ENCODE measurements at regions not wholly inside any gene's neighbourhood (a gene's known extent, or its start where the extent isn't known, plus 50 kb on each side); places are given as distances from the start of the nearest gene placed in this dataset.
A peak's percentile ranks its signal among the peaks of the same experiment; 100 is the strongest.
"Not testable (repeated sequence)": the region's sequence is repeated elsewhere in the genome, so short reads cannot be mapped to it uniquely, and the experiment has no call there.

DNA sequence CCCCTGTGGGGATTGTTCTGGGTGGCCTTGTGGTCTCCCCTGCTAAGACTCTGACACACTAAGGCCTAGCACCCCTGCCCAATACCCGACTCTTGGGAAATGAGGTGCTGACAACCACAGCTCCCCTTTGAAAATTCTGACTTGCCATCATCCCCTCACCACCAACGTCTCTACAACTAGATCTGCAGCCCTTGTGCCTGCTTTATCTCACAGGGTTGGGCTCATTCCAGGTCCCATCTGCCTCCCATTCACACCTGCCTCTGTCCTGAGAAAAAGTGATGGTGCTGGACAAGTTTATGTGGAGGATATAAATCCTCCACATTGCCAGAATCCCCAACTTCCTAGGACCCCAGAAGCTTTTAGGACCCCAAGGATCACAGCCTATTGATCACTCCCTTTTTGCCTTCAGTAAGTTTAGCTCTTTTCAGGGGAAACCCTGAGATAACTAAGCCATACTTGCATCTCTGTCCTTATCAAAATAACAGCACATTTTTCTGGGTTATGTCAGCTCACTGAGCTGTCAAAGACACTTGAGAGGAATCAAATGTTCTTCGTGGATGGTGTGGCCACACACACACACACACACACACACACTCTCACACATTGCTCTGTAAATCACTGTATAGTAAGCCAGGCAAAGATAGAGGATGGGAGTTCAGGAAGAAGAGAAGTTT, 136.8 kb upstream of the CES5A start:
- no peak for DNase-seq

- DNase-seq, result no peak
Observed at GRCh38 chr16:56005958-56006357, 130.8 kb upstream of the CES5A start.

- no peak for DNase-seq
Observed at GRCh38 chr16:55999683-56000082, 124.5 kb upstream of the CES5A start.

GRCh38 chr16:55993088-55993487, 117.9 kb upstream of the CES5A start:
- no peak for DNase-seq

DNA sequence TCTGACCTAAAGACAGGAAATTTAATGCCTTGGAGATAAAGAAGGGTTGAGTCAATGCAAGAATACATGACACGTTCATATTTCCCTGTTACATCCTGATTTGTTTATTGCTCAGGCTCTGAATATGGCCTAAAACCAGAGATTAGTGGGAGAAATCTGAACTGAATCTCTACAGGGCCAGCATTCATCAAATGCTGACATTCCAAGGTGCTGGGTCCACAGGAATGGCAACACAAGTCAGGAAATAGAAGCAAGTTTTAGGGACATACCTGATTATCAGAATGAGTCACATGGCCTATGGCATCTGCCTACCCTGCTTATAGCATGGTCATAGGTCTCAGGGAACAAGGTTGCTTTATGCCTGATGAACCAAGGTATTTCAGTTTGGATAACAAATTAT, 117.4 kb upstream of the CES5A start:
- DNase-seq, result no peak

DNA sequence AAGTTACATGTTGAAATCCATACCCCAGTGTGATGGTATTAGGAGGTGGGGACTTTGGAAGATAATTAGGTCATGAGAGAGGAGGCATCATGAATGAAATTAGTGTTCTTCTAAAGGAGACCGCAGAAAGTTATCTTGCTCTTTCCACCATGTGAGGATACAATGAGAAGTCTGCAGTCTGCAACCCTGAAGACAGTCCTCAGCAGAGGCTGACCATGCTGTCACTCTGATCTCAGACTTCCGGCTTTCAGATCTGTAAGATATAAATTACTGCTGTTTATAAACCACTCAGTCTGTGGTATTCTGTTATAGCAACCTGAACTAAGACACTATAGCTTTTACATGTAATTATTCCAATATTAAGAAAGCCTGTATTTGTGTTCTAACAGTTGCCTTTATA, 116.7 kb upstream of the CES5A start:
- no peak for DNase-seq

DNA sequence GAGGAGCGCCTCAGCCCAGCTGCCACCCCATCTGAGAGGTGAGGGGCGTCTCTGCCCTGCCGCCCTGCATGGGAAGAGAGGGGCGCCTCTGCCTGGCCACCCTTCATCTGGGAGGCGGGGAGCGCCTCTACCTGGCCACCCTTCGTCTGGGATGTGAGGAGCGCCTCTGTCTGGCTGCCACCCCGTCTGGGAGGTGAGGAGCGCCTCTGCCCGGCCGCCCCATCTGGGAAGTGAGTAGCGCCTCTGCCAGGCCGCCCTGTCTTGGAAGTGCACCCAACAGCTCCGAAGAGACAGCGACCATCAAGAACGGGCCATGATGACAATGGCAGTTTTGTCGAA, 114.4 kb upstream of the CES5A start:
- no peak for DNase-seq

DNA sequence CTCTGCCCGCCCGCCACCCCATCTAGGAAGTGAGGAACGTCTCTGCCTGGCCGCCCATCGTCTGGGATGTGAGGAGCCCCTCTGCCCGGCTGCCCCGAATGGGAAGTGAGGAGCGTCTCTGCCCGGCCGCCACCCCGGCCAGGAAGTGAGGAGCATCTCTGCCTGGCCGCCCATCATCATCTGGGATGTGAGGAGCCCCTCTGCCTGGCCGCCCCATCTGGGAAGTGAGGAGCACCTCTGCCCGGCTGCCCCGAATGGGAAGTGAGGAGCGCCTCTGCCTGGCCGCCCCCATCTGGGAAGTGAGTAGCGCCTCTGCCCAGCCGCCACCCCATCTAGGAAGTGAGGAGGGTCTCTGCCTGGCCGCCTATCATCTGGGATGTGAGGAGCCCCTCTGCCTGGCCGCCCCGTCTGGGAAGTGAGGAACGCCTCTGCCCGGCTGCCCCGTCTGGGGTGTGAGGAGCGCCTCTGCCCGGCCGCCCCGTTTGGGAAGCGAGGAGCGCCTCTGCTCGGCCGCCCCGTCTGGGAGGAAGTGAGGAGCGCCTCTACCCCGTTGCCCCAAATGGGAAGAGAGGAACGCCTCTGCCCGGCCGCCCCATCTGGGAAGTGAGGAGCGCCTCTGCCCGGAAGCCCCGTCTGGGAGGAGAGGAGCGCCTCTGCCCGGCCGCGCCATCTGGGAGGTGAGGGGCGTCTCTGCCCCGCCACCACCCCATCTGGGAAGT, 113.8 kb upstream of the CES5A start:
- not testable (repeated sequence) for DNase-seq

- DNase-seq, result no peak
Observed at GRCh38 chr16:55988013-55988412, 112.8 kb upstream of the CES5A start.

- no peak for DNase-seq
Observed at GRCh38 chr16:55982597-55982996, 107.4 kb upstream of the CES5A start.

DNA sequence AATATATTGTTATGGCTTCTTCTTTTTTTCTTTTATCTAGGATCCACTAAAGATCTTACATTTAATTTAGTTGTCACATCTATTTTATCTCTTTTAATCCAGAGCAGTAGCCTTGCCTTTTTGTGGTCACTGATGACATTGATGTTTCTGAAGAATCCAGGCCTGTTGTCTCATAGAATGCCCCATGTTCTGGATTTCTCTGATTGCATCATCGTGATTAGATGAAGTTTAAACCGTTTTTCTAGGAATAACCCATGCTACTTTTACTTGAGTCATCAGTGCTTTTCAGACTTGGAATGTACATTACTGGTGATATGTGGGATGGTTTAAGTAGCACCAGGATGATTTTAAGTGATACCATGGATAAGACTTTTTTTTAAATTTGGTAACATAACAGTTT, 106.4 kb upstream of the CES5A start:
- DNase-seq, result no peak

GRCh38 chr16:55976815-55977214, 101.6 kb upstream of the CES5A start:
- DNase-seq, result no peak

DNA sequence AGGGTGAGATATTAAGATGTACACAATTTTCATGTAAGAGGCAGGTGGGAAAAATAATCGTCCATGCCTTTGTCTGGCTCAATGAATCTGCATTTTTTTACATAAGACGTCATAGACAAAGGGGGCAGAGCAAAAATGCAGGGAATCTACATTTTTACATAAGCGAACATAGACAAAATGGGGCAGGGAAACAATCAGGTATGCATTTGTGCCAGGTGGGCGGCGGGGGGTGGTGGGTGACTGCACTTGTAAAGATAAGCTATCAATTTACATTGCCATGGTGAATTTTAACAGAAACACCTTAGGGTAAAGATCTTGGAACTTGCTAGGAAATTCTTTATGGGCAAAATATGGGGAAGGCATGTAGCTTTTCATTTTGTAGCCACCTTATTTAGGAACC, 96.3 kb upstream of the CES5A start:
- no peak for DNase-seq

- no peak for DNase-seq
Observed at GRCh38 chr16:55968221-55968620, 93.0 kb upstream of the CES5A start.

- no peak for DNase-seq
Observed at GRCh38 chr16:55964923-55965475, 89.8 kb upstream of the CES5A start.

DNA sequence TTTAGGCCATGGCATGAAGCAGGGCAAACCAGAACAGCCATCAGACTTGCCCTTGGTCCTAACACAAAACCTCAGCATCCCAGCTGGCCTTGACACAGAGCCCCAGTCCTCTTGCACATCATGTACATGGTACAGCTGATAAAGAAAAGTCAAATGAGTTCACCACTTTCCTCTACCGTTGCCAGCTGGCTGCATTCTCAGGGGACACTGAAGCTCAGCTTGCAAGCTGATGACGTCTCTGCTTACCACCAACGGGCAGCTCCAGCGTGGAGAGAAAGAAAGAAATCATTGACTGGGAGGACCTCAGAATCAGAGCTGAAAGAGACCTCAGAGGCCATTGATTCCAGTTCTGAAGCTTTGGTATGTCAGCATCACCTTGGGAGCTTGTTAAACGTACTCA, 80.7 kb upstream of the CES5A start:
- DNase-seq, result no peak

DNA sequence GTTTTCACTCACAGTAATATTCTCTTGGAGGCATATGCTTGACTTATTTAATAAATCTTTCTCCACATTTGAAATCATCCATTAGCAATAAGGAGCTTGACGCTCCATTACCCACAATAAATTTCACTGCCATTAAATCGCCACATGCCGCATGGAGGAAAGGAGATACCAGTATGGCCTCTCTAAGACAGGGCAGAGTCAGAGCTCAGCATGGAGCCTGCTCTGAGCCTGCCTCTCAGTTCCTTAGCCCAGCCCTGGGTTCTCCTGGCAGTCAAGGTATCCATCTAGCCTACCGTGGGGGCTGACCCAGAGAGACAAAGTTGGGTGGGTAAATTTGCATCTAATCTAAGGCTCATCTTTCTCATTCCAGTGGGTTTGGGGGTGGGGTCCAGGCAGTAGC, 80.3 kb upstream of the CES5A start:
- no peak for DNase-seq

- DNase-seq, result no peak
Observed at GRCh38 chr16:55954906-55955305, 79.7 kb upstream of the CES5A start.

DNA sequence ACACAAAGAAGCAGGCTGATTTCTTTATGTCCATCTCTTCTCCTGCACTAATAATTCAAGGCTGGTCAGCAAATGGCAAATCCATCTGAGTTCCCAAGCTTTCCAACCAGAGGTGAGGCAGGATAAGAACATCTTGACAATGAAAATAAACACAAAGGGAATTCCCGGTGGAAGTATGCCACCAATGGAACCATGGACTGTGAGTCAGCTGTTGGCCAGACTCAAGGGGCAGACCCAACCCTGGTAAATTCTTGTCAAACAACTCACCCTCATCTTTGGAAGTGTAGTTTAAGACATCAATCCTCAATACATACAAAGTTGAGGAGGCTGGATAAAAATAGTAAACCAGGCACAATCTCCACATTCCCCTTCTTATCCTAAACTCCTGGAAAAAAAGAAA, 74.3 kb upstream of the CES5A start:
- no peak for DNase-seq

- DNase-seq, result no peak
Observed at GRCh38 chr16:55948230-55948629, 73.1 kb upstream of the CES5A start.

DNA sequence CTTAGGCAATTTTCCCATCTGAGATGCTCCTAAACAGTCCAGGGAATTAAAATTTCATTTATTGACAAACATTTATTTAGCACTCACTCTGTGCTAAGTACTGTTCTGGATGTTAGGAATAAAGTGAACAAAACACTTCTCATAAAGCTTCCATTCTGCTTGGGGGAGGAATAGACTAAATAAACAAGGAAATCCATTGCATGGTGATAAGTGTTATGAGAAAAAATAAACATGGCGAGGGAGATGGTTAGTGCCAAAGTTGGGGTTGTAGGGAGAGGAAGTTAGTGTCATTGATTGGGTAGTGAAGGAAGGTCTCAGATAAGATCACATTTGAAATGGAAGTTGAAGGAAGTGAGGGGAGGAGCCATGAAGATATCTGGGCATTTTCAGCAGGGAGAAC, 72.2 kb upstream of the CES5A start:
- no peak for DNase-seq

DNA sequence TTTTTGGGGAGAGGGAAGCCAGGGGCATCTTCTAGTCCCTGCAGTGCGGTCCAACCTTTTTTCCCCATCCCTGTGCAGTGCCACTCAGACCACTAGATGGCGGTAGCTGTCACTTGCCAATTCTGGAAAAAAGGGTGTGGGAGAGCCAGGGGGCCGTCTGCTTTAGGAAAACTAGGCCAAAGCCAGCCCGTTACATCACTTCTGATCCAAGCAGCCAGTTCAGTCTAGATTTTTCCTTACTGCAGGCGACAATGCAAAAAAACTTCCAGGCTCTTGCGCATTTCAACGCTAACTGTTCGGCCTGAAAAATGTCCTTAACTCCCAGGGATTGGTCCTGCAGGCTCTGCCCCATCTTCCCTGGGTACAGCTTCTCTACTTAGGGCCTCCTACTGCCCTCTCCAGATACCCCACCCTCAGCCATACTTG, 69.2 kb upstream of the CES5A start:
- peak; percentile 54 to 55 for DNase-seq

- no peak for DNase-seq
Observed at GRCh38 chr16:55943267-55943666, 68.1 kb upstream of the CES5A start.

DNA sequence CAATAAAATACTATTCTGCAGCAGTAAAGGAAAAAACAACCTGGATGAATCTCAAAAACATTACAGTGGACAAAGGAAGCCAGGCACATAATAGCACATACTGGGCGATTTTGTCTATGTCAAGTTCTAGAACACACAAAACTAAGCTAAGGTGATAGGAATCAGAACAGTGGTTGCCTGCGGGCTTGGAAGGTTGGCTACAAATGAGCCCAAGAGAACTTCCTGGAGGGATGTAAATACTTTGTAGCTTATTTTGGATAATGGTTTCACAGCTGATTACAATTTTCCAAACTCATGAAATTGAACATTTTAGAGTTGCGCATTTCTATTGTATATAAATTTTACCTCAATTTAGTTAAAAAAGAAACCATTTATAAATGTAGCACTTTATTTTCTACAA, 67.6 kb upstream of the CES5A start:
- DNase-seq, result no peak

DNA sequence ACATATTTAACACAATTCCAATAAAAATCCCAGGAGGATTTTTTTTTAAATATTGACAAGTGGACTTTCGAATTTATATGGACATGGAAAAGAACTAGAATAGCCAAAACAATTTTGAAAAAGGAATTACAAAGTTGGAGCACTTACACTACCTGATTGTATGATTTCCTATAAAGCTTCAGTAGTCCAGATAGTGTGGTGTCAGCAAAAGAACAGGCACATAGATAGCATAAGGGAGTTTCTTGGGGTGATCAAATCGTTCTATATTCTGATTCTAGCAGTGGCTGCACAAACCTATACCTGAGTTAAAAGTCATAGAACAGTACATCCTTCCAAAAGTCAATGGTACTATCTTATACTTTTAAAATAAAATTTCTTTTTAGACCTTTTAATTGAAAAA, 66.4 kb upstream of the CES5A start:
- no peak for DNase-seq
